GM18507 (cell line): ENCODE measurements at regions not wholly inside any gene's neighbourhood (a gene's known extent, or its start where the extent isn't known, plus 50 kb on each side); places are given as distances from the start of the nearest gene placed in this dataset.
A peak's percentile ranks its signal among the peaks of the same experiment; 100 is the strongest.

ENCODE experiments used
- DNase-seq: peaks from one replicate; pipeline ENCODE4 v3.0.0; 2011; ENCODE audit warnings: low read depth; ENCODE audit not compliant: insufficient read length; ENCODE audit errors: extremely low spot score
- FAIRE-seq: peaks from 2 replicates; lab custom pipeline; 2011; peaks lifted over from hg19 to GRCh38; lab: Jason Lieb, UNC

DNA sequence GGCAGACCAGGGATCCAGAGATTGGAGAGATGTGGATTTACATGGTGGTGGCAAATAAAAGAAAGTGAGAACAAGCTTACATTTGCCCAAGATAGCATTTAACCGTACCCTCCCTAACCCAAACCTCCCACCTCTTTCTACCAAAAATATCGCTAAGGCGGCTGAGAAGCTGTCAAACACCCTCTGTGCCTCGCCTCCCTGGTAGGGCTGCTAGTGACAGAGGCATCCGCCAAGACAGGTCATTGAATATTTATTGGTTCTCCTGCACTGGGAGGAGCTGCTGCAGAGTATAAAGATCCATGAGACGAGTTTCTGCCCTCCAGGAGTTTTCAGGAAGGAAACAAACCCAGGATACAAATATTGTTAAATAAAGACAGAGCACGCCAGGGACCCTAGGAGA lies 107.3 kb upstream of the TMC3 start:
- no peak for FAIRE-seq
- DNase-seq, result no peak

DNA sequence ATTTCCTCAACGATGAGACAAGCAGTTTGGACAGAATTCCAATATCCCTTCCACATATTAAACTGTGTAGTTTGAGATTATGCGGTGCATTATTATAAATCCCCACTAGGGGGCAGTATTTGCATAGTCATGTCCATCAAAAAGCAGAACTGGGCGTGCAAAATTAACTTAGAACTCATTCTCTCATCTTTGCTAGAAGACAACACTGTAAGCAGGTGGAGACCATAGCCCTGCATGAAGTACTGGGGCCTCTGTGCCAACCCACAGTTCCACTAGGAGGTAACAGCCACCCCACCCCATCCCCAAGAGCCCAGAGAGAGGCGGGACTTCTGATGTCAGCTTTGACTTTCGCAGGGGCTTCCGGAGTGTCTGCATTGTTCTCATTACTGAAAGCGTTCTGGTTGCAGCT lies 106.6 kb upstream of the TMC3 start:
- peak; percentile 73 for FAIRE-seq

DNA sequence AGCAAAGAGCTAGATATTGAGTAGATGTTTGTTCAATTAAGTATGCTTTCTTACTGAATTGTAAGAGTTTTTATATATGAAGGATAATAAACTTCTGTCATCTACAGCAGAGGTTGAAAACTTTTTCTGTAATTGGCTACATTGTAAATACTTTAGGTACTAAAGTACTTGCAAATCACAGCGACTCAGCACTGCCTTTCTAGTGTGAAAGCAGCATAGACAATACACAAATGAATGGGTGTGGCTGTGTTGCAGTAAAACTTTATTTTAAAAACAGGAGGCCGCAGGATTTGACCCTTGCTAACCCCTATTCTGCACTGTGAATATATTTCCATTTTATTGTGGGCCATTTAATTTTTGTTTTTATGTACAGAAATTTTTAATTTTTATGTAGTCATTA lies 104.3 kb upstream of the TMC3 start:
- no peak for FAIRE-seq
- no peak for DNase-seq

More for the DNA sequence above, 106.6 kb upstream of the TMC3 start:
- no peak for DNase-seq

- DNase-seq, result no peak
- FAIRE-seq, result no peak
Measured at GRCh38 chr15:81475926-81476325, 101.9 kb upstream of the TMC3 start.

- FAIRE-seq, result no peak
Measured at GRCh38 chr15:81475471-81475870, 101.5 kb upstream of the TMC3 start.

GRCh38 chr15:81473946-81474345 lies 99.9 kb upstream of the TMC3 start:
- no peak for DNase-seq
- FAIRE-seq, result no peak

More at GRCh38 chr15:81475471-81475870, 101.5 kb upstream of the TMC3 start:
- no peak for DNase-seq

DNA sequence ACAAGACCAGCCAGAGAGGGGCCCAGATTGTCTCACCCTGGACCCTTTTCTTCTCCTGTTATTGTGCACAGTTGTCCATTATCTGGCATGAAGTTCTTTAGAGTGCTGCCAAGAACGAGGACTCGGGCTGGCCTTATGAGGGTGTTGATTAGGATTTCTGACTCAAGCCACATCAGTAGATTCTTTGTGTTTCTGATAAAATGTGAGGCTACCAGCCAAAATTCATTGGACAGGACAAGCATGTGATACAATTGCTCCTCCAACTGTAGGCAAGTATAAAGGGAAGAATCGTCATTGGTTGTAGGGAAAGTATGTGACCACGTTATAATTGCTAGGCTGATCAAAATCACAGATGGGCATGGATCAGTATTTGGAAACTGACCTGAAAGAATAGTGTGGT lies 99.2 kb upstream of the TMC3 start:
- DNase-seq (no peak), FAIRE-seq (no peak)

DNA sequence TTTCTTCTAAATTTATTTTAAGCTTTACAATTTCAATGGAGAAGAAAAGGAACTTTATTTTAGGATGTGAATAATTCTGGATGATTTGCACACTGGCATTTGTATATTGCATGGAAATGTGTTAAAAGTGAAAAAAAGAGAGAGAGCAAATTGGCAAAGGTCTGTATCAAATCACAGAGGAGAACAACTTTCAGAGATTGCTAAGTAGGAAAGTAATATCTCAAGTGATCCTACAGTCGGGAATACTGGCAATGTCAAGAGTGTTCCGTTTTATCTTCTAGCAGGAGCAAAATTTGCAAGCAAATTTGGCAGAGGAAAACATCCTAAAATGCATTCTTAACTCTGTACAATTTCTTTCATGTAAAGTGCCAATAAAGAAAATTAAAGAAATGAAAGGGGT lies 97.1 kb upstream of the TMC3 start:
- DNase-seq (no peak), FAIRE-seq (no peak)

- DNase-seq (no peak), FAIRE-seq (no peak)
Measured at GRCh38 chr15:81469154-81469553, 95.1 kb upstream of the TMC3 start.

DNA sequence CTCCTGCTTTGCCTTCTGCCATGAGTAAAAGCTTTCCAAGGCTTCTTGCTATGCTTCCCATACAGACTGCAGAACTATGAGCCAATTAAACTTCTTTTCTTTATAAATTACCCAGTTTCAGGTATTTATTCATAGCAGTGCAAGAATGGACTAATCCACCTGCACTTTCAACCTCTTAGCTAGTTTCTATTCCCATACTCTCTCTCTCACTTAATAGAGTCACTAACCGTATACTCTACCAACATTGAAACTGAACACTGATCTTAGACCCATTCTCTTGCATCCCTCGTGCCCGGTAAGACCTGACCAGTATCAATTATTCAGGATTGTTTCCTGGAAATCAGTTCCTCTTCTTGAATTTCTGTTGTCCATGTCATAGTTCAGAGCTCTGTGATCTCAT lies 92.7 kb upstream of the TMC3 start:
- FAIRE-seq, result no peak
- no peak for DNase-seq

DNA sequence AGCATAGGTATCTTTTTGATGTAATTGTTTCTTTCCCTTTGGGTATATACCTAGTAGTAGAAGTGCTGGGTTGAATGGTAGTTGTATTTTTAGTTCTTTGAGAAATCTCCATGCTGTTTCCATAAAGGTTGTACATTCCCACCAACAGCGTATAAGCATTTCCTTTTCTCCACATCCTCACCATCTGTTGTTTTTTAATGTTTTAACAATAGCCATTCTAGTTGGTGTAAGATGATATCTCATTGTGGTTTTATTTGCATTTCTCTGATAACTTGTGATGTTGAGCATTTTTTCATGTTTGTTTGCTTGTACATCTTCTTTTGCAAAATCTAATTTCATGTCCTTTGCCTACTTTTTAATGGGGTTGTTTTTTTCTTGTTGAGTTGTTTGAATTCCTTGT lies 80.0 kb upstream of the TMC3 start:
- no peak for DNase-seq
- FAIRE-seq, result peak; percentile 15

DNA sequence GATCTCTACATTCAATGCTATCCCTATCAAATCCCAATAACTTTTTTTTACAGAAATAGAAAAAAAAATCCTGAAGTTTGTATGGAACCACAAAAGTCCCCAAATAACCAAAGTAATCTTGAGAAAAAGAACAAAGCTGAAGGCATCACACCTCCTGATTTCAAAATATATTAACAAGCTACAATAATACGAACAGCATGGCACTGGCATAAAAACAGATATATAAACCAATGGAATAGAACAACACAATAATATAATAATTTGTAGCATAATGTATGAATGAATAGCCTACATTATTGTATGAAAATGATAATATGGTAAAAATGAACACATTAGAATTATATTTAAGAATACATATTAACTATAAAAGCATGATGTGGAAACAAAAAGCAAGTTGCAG lies 76.7 kb upstream of the TMC3 start:
- DNase-seq (no peak), FAIRE-seq (no peak)

DNA sequence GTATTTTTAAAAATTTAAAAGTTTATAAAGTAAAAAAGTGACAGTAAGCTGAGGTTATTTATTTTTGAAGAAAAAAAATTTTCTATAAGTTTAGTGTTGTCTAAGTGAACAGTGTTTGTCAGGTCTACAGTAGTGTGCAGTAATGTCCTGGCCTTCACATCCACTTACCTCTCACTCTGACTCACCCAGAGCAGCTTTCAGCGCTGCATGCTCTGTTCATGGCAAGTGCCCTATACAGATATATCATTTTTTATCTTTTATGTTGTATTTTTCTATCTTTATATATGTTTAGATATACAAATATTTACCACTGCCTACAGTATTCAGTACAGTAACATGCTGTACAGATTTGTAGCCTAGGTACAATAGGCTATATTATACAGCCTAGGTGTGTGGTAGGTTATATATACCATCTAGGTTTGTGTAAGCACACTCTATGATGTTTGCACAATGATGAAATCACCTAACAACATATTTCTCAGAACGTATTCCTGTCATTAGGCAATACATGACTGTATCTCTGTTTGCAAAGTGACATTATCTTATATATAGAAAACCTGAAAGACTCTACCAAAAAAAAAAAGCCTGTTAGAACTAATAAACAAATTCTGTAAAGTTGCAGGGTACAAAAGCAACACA lies 75.9 kb upstream of the TMC3 start:
- DNase-seq (no peak), FAIRE-seq (no peak)

DNA sequence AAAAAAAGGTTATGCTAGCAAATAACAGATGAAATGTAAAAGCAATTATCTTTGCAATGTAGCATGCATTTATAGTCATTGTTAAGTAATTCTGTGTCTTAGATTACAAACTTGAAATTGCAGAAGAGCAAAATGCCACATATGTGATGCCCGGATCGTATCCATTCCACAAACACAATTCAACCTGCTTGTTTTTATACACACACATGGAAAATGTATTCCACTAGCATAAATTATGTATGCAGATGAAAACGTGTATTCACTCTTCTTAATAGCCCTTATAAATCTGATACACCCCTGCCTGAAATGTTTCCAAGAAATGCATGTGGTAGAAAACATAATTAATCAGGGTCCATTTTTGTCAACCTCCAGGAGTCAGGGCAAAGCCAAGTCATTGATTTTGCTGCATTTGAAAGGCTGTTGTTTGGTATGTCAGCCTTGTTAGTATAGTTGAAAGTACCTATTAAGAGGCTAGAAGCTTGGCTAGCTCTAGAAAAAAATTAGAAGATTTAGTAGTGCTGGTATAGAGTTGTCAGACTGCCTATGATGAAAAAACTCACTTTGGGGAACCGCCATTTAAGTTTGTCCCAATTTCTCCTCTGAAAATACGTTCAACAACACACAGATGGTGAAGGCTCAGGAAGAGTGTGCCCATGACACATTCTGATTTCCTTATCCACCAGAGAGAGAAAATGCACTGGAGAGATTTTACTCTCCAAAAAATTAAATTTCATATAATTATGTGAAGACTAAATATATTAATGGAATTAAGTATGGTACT lies 69.2 kb upstream of the TMC3 start:
- FAIRE-seq (no peak), DNase-seq (no peak)

GRCh38 chr15:81442454-81442853 lies 68.4 kb upstream of the TMC3 start:
- no peak for DNase-seq
- FAIRE-seq, result no peak

DNA sequence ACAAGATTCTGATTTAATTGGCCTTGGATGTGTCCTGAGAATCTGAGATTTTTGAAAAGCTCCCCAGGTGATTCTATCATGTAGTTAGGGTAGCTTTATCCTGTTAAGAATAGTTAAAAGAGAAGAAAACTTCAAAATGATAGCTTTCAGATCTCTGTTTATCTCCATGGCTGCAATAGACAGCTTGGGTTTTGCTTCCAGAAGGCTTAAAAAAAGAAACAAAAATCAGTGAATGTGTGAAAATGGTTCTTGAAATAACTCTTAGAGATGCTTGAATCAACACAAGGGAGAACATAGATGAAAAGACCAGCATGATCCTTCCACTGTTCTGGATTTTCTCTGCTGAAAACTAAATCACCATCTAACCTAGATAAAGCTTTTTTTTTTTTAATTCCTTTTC lies 60.8 kb upstream of the TMC3 start:
- DNase-seq (no peak), FAIRE-seq (no peak)

- DNase-seq (no peak), FAIRE-seq (no peak)
Measured at GRCh38 chr15:81433462-81433861, 59.4 kb upstream of the TMC3 start.

DNA sequence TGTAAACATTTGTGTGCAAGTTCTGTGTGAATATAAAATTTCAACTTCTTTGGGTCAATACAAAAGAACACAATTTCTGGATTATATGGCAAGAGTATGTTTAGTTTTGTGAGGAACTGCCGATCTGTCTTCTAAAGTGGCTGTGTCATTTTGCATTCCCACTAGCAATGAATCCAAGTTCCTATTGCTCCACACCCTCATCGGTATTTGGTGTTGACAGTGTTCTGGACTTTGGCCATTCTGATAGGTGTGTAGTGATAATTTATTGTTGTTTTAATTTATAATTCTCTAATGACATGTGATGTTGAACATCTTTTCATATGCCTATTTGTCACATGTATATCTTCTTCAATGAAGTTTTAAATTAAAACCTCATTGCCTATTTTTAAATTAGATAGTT lies 58.2 kb upstream of the TMC3 start:
- FAIRE-seq (no peak), DNase-seq (no peak)

GRCh38 chr15:81427176-81427575 lies 53.2 kb upstream of the TMC3 start:
- no peak for FAIRE-seq
- no peak for DNase-seq

DNA sequence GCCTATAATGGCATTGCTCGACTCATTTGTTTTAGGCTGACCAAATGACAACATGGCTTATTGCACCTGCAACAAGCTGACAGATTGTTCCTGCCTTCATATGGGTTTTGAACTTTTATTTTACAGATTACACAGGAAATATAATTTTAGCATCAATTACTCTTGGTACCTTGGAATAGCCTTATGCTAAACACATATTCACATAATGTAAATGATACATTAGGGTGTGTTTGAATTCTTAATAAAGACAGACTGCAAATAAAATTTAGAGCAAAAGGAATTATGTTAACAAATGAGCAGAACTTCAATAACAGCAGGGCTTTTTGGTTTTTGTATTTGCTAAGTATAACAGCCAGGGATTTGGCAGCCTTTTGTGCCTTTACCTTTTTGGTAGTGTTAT lies 51.9 kb upstream of the TMC3 start:
- FAIRE-seq (no peak), DNase-seq (no peak)
